Left ventricle myocardium inferior (tissue), 1 donor: ENCODE measurements at regions not wholly inside any gene's neighbourhood (a gene's known extent, or its start where the extent isn't known, plus 50 kb on each side); places are given as distances from the start of the nearest gene placed in this dataset.
"Not testable (repeated sequence)": the region's sequence is repeated elsewhere in the genome, so short reads cannot be mapped to it uniquely, and the experiment has no call there.

Experiments used
- DNase-seq: peaks from one replicate; pipeline ENCODE4 v3.0.0-alpha.2; 2020
- H3K27ac ChIP-seq: fragments of 200-600 bp; replicated peaks from 2 replicates; pipeline ENCODE4 v1.8.0; 2021
- H3K27me3 ChIP-seq: fragments of 200-600 bp; 2 replicates; pipeline ENCODE4 v1.8.0; 2021; ENCODE audit warnings: low read depth
- H3K36me3 ChIP-seq: fragments of 200-600 bp; 2 replicates; pipeline ENCODE4 v1.8.0; 2021
- H3K4me1 ChIP-seq: fragments of 200-600 bp; 2 replicates; pipeline ENCODE4 v1.8.0; 2021
- H3K4me3 ChIP-seq: fragments of 200-600 bp; 2 replicates; pipeline ENCODE4 v1.8.0; 2021; ENCODE audit warnings: mild to moderate bottlenecking, moderate library complexity
- H3K9me3 ChIP-seq: fragments of 200-600 bp; replicated peaks from 2 replicates; pipeline ENCODE4 v1.8.0; 2021
- intact Hi-C: fragments of 100-400 bp; cut with micrococcal nuclease; formaldehyde crosslinking; loops from one replicate; pipeline ENCODE4 v1.11.0; 2022
- TF ChIP-seq, protein P1 (sequence below): fragments of 200-600 bp; IDR thresholded peaks from 2 replicates; pipeline ENCODE4 v1.8.0; 2021; ENCODE audit warnings: antibody characterized with exemption, mild to moderate bottlenecking, borderline replicate concordance
- donor health status: DM: no; HTN: yes; CAD: no; lungs with severe emphysema.

DNA sequence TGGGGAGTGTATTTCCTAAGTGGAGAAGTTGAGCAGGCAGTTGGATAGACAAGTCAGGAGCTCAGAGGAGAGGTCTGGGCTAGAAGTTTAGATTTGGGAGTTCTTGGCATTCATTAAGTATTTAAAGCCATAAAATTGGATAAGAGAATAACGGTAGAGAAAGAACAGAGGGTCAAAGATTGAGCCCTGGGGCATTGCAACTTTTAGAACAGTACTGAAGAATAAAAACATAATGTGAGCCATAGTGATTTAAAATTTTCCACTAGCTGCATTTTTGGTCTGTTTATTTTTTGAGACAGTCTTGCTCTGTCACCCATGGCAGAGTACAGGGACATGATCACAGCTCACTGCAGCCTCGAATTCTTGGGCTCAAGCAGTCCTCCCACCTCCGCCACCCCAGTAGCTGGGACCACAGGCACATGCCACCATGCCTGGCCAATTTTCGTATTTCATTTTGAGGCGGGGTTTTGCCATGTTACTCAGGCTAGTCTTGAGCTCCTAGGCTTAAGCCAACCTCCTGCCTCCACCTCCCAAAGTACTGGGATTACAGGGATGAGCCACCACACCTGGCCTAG lies 85.9 kb upstream of the SOX13 start:
- intact Hi-C loops: no loop called here
- no peaks in the 10 kb centered on the region for H3K9me3 ChIP-seq
- no peak for DNase-seq
- no peaks in the 10 kb centered on the region for H3K27me3 ChIP-seq
- H3K4me1 ChIP-seq: no peaks in the 10 kb centered on the region
- TF ChIP-seq, protein P1, sequence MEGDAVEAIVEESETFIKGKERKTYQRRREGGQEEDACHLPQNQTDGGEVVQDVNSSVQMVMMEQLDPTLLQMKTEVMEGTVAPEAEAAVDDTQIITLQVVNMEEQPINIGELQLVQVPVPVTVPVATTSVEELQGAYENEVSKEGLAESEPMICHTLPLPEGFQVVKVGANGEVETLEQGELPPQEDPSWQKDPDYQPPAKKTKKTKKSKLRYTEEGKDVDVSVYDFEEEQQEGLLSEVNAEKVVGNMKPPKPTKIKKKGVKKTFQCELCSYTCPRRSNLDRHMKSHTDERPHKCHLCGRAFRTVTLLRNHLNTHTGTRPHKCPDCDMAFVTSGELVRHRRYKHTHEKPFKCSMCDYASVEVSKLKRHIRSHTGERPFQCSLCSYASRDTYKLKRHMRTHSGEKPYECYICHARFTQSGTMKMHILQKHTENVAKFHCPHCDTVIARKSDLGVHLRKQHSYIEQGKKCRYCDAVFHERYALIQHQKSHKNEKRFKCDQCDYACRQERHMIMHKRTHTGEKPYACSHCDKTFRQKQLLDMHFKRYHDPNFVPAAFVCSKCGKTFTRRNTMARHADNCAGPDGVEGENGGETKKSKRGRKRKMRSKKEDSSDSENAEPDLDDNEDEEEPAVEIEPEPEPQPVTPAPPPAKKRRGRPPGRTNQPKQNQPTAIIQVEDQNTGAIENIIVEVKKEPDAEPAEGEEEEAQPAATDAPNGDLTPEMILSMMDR: no peak
- H3K27ac ChIP-seq: peak overlapping the region; percentile 43
- H3K36me3 ChIP-seq: no peaks in the 10 kb centered on the region
- H3K4me3 ChIP-seq: no peak overlapping the region

DNA sequence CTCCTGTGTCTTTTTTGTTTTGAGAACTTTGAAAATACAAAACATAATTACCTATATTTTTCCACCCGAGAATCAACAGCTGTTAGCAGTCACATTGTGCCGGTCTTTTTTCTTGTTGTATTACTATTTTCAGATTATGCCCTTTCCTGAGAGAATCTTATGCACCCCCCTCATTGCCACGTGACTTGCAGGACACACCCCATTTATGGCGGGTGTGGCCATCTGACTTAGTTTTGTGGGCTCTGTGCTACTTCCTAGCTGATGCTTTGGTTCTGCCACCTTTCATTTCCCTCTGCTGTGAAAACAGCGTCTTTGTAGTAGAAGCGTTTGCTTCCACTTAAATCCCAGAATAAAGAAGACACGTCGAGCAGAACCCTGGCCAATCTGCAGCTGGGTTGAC lies 82.8 kb upstream of the SOX13 start:
- Histone ChIP-seq H3K4me3 (no peak overlapping the region), H3K9me3 (no peaks in the 10 kb centered on the region), H3K27ac (no peak overlapping the region), H3K36me3 (no peaks in the 10 kb centered on the region), H3K27me3 (no peaks in the 10 kb centered on the region), H3K4me1 (peaks cover 8% of the 10 kb centered on the region)
- TF ChIP-seq, protein P1: no peak
- DNase-seq: no peak
- intact Hi-C loops: no loop called here

DNA sequence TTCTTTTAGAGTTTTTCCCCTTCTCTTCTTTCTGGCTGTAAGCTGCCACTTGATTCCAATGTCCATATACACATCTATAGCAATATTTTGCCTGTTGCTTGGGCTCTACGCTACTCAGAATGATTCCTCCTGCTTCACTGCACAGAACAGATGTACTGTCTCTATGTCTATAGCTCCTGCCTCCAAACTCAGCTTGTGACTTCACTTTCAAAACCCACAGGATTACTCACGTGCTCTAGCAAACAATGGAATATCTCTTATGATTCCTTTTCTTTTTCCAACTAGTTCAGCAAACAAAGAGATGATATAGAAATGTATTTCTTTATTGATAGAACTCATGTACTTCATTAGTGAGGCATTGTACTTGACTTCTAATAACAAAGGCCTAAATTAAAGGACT lies 80.5 kb upstream of the SOX13 start:
- DNase-seq: no peak
- intact Hi-C loops: no loop called here
- H3K27me3 ChIP-seq: no peaks in the 10 kb centered on the region
- no peak overlapping the region for H3K27ac ChIP-seq
- H3K4me3 ChIP-seq: no peak overlapping the region
- no peaks in the 10 kb centered on the region for H3K36me3 ChIP-seq
- TF ChIP-seq, protein P1: no peak
- H3K9me3 ChIP-seq: no peaks in the 10 kb centered on the region
- H3K4me1 ChIP-seq: peaks cover 28% of the 10 kb centered on the region

DNA sequence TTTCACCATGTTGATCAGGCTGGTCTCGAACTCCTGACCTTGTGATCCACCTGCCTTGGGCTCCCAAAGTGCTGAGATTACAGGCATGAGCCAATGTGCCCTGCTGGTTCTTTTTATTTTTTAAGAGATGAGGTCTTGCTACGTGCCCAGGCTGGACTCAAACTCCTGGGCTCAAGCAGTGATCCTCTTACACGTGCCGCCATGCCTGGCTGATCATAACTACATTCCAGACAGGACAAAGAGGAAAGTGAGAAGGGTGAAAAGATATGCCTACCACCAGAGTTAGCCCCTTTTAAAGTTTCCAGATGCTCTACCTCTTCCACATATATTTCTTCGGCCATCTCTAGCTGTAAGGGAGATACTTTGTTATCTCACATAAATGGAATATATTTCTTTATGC lies 79.7 kb upstream of the SOX13 start:
- no peak for DNase-seq

DNA sequence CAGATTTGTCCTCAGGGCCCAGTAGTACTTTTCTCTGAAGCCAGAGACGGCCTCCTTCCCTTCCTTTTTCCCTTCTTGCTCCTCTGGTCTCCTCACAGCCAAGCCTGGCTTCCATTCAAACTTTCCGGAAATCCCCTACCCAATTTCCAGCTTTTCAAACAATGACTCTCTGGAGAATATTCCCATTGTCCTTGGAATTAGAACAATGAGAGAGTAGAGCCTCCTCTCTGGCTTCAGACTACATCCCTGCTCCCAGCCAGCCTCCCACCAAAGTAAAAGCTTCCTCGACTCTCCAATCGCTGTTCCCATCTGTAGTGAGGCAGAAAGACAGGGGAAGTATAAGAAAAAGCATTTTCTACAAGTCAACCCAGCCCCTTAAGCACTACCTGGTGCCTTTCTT lies 77.7 kb upstream of the SOX13 start:
- H3K27me3 ChIP-seq: no peaks in the 10 kb centered on the region
- intact Hi-C loops: no loop called here
- DNase-seq: no peak
- H3K4me1 ChIP-seq: peaks cover 29% of the 10 kb centered on the region
- H3K27ac ChIP-seq: peak overlapping the region; percentile 55
- TF ChIP-seq, protein P1: no peak
- no peaks in the 10 kb centered on the region for H3K36me3 ChIP-seq
- peaks cover 10% of the 10 kb centered on the region for H3K9me3 ChIP-seq
- no peak overlapping the region for H3K4me3 ChIP-seq

More for the DNA sequence above, 79.7 kb upstream of the SOX13 start:
- H3K36me3 ChIP-seq: no peaks in the 10 kb centered on the region
- peaks cover 29% of the 10 kb centered on the region for H3K4me1 ChIP-seq
- H3K4me3 ChIP-seq: no peak overlapping the region
- H3K9me3 ChIP-seq: no peaks in the 10 kb centered on the region
- no peak overlapping the region for H3K27ac ChIP-seq
- intact Hi-C loops: no loop called here
- TF ChIP-seq, protein P1: no peak
- H3K27me3 ChIP-seq: no peaks in the 10 kb centered on the region

DNA sequence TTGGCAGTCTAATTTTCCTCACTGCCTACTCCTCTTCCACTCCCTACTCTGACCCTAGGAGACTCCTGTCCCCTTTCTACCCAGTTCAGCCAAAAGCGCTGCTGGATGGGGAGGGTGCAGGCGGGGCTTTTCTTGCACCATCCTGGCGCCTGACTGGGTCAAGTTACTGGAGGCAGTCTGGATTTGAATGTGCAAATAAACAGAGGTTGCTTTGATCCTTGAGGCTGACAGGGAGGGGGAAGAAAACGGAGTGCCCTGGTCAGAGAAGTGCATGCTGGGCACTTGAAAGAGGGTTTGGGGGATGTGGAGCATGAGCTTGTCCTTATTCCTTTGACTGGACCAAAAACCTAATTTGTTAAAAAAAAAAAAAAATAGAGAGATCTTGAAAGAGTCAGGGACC lies 76.8 kb upstream of the SOX13 start:
- Histone ChIP-seq H3K36me3 (no peaks in the 10 kb centered on the region), H3K27ac (peak overlapping the region; percentile 56), H3K4me1 (peaks cover 29% of the 10 kb centered on the region), H3K27me3 (no peaks in the 10 kb centered on the region), H3K9me3 (peaks cover 18% of the 10 kb centered on the region), H3K4me3 (no peak overlapping the region)
- intact Hi-C loops: no loop called here
- TF ChIP-seq, protein P1: no peak
- DNase-seq: no peak

DNA sequence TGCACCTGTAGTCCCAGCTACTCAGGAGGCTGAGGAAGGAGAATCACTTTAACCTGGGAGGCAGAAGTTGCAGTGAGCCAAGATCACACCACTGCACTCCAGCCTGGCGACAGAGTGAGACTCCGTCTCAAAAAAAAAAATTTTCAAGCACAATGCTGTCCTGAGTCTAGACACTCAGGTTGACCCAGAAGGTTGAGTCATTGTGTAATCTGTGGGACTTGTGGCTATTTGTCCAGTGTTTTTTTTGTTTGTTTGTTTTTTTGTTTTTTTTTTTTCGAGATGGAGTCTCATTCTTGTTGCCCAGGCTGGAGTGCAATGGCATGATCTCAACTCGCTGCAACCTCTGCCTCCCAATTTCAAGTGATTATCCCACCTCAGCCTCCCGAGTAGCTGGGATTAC lies 74.3 kb upstream of the SOX13 start:
- intact Hi-C loops: not testable (repeated sequence)

More for the DNA sequence above, 74.3 kb upstream of the SOX13 start:
- not testable (repeated sequence) for H3K36me3 ChIP-seq, H3K27me3 ChIP-seq, H3K4me3 ChIP-seq, H3K27ac ChIP-seq, DNase-seq
- Histone ChIP-seq H3K9me3 (peaks cover 22% of the 10 kb centered on the region), H3K4me1 (peaks cover 29% of the 10 kb centered on the region)
